K562 (cell line): ENCODE measurements at regions not wholly inside any gene's neighbourhood (a gene's known extent, or its start where the extent isn't known, plus 50 kb on each side); places are given as distances from the start of the nearest gene placed in this dataset.

Experiments used
- E2F1 ChIP-seq: sonication (generic); formaldehyde crosslinking; IDR thresholded peaks from 2 replicates; pipeline ENCODE4 v1.8.1; 2023; ENCODE audit warnings: mild to moderate bottlenecking, missing genetic modification reagents, moderate library complexity
- NCOA2 ChIP-seq, 2 experiments: fragments of 450-650 bp; IDR thresholded peaks; 2 replicates each; pipeline ENCODE4 v1.6.1; 2018; ENCODE audit warnings: mild to moderate bottlenecking in 2 of 2, moderate library complexity in 1 of 2; ENCODE audit not compliant: partially characterized antibody in 2 of 2
- NR2F6 ChIP-seq: fragments of 450-650 bp; formaldehyde crosslinking; IDR thresholded peaks from 2 replicates; pipeline ENCODE4 v1.4.0; 2020; ENCODE audit warnings: mild to moderate bottlenecking
- PRPF4 ChIP-seq: fragments of 200-400 bp; formaldehyde crosslinking; IDR thresholded peaks from one replicate; pipeline ENCODE4 v1.6.1; 2017; ENCODE audit warnings: low read length, low read depth, mild to moderate bottlenecking; ENCODE audit not compliant: insufficient read depth, poor library complexity, severe bottlenecking
- RREB1 ChIP-seq: fragments of 250-450 bp; sonication (Bioruptor Pico); IDR thresholded peaks from 2 replicates; pipeline ENCODE4 v1.4.0; 2020
- ZKSCAN8 ChIP-seq: fragments of 200-800 bp; sonication (Bioruptor generic); IDR thresholded peaks from 2 replicates; pipeline ENCODE4 v1.6.1; 2016; ENCODE audit warnings: missing genetic modification characterization, missing compliant biosample characterization
- ZNF274 ChIP-seq: IDR thresholded peaks from 2 replicates; pipeline ENCODE4 v1.6.1; 2011; ENCODE audit warnings: low read depth, mild to moderate bottlenecking, low read length, moderate library complexity, borderline replicate concordance

- TF ChIP-seq RREB1 (no peak), PRPF4 (no peak), NCOA2 (IDR thresholded peaks at IDR 0.05; ENCODE audit: partially characterized antibody in 2 of 2) (no peak), E2F1 (CRISPR knock-in tag) (no peak), NR2F6 (CRISPR knock-in tag) (no peak), ZNF274 (no peak), ZKSCAN8 (CRISPR knock-in tag) (no peak)
Observed at GRCh38 chr6:92806254-92806653, 613.1 kb downstream of the EPHA7 start (continued).
